GM12891 (cell line): ENCODE measurements at regions not wholly inside any gene's neighbourhood (a gene's known extent, or its start where the extent isn't known, plus 50 kb on each side); places are given as distances from the start of the nearest gene placed in this dataset.

Source experiments
- PAX5 ChIP-seq: IDR thresholded peaks from 2 replicates; pipeline ENCODE4 v1.6.1; 2011; ENCODE audit warnings: low read length, moderate library complexity, mild to moderate bottlenecking; ENCODE audit not compliant: insufficient read depth, severe bottlenecking
- POLR2A ChIP-seq: IDR thresholded peaks from 2 replicates; pipeline ENCODE4 v1.6.1; 2011; ENCODE audit warnings: low read depth, low read length, control low read depth
- POLR2AphosphoS5 ChIP-seq: IDR thresholded peaks from 2 replicates; pipeline ENCODE4 v1.6.1; 2011; ENCODE audit warnings: low read depth, low read length, control low read depth
- SPI1 ChIP-seq: IDR thresholded peaks from 2 replicates; pipeline ENCODE4 v1.6.1; 2011; ENCODE audit warnings: low read depth, low read length, control low read depth
- TAF1 ChIP-seq: IDR thresholded peaks from 2 replicates; pipeline ENCODE4 v1.6.1; 2011; ENCODE audit warnings: low read depth, low read length, control low read depth

DNA sequence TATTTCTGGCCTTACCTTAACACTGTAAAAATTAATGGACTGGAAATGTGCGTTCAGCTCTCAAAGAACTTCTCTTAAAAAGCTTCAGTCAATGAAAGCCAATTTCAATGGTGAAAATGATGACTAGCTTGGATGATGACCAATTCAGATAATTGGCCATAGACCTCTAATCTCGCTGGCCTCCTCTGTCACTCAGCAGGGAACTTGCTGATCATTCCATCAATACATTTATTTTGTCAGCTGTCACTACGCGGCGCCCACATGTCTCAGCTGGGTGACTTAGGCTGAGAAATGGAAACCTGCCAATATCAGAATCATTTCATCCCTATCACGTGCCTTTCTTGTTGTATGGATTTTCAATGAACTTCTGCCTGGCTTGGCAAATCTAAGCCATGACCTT is 673.0 kb upstream of the AUTS2 start:
- TF ChIP-seq POLR2A = no peak
- TF ChIP-seq TAF1 = no peak
- no peak for TF ChIP-seq POLR2AphosphoS5
- TF ChIP-seq SPI1 = no peak
- no peak for TF ChIP-seq PAX5
